Skin epidermis (tissue), 12 donors: ENCODE measurements at regions not wholly inside any gene's neighbourhood (a gene's known extent, or its start where the extent isn't known, plus 50 kb on each side); places are given as distances from the start of the nearest gene placed in this dataset.
"Not testable (repeated sequence)": the region's sequence is repeated elsewhere in the genome, so short reads cannot be mapped to it uniquely, and the experiment has no call there.

ENCODE experiments used
- H3K27ac ChIP-seq, 21 experiments: fragments of 200-600 bp; sonication (generic) in 11 of 21; one replicate each; pipeline ENCODE4 v1.5.0; 2020; ENCODE audit warnings: mild to moderate bottlenecking in 3 of 21, inconsistent platforms in 2 of 21, moderate library complexity in 2 of 21
- H3K4me3 ChIP-seq, 7 experiments: fragments of 200-600 bp; sonication (generic) in 2 of 7; one replicate each; pipeline ENCODE4 v1.5.0; 2020; ENCODE audit warnings: inconsistent platforms in 2 of 7, mild to moderate bottlenecking in 2 of 7, moderate library complexity in 1 of 7

- peak overlapping the region in 1 of 21 experiments; percentile 15 for H3K27ac ChIP-seq
- H3K4me3 ChIP-seq, result no peak overlapping the region
Observed at GRCh38 chr14:103186909-103187586, 63.8 kb downstream of the TNFAIP2 start.

- Histone ChIP-seq H3K4me3 (no peak overlapping the region), H3K27ac (no peak overlapping the region)
Observed at GRCh38 chr14:103187911-103188310, 64.7 kb downstream of the TNFAIP2 start.

- H3K4me3 ChIP-seq, result peak overlapping the region; percentile 9 to 41 (median 24)
- H3K27ac ChIP-seq, result peak overlapping the region in 4 of 21 experiments; percentile 0 to 39 (median 20)
Observed at GRCh38 chr14:103188810-103189480, 65.7 kb downstream of the TNFAIP2 start.

GRCh38 chr14:103189481-103190470 is 66.5 kb downstream of the TNFAIP2 start:
- Histone ChIP-seq H3K27ac (peak overlapping the region in 2 of 21 experiments; percentile 0 to 29), H3K4me3 (peak overlapping the region in 4 of 7 experiments; percentile 9 to 41 (median 31))

- H3K27ac ChIP-seq, result no peak overlapping the region
- H3K4me3 ChIP-seq, result no peak overlapping the region
Observed at GRCh38 chr14:103190741-103191140, 67.5 kb downstream of the TNFAIP2 start.

GRCh38 chr14:103191844-103192243 is 68.6 kb downstream of the TNFAIP2 start:
- Histone ChIP-seq H3K27ac (peak overlapping the region in 3 of 21 experiments; percentile 3 to 36 (median 31)), H3K4me3 (no peak overlapping the region)

GRCh38 chr14:103192246-103192840 is 69.1 kb downstream of the TNFAIP2 start:
- Histone ChIP-seq H3K27ac (peak overlapping the region in 5 of 21 experiments; percentile 3 to 36 (median 16)), H3K4me3 (no peak overlapping the region)

- H3K27ac ChIP-seq, H3K4me3 ChIP-seq: not testable (repeated sequence)
Observed at GRCh38 chr14:103192861-103193260, 69.6 kb downstream of the TNFAIP2 start.

- H3K27ac ChIP-seq, H3K4me3 ChIP-seq: not testable (repeated sequence)
Observed at GRCh38 chr14:103193491-103193890, 70.2 kb downstream of the TNFAIP2 start.

- H3K4me3 ChIP-seq, result no peak overlapping the region
- peak overlapping the region in 1 of 21 experiments; percentile 16 for H3K27ac ChIP-seq
Observed at GRCh38 chr14:103194256-103195045, 71.2 kb downstream of the TNFAIP2 start.

GRCh38 chr14:103195828-103196615 is 72.8 kb downstream of the TNFAIP2 start:
- Histone ChIP-seq H3K4me3 (no peak overlapping the region), H3K27ac (no peak overlapping the region)

GRCh38 chr14:103196716-103197115 is 73.5 kb downstream of the TNFAIP2 start:
- Histone ChIP-seq H3K4me3 (no peak overlapping the region), H3K27ac (no peak overlapping the region)

GRCh38 chr14:103198131-103199105 is 75.2 kb downstream of the TNFAIP2 start:
- Histone ChIP-seq H3K27ac (peak overlapping the region in 7 of 21 experiments; percentile 18 to 78 (median 44)), H3K4me3 (no peak overlapping the region)

- Histone ChIP-seq H3K4me3 (no peak overlapping the region), H3K27ac (peak overlapping the region in 15 of 21 experiments; percentile 21 to 78 (median 54))
Observed at GRCh38 chr14:103199124-103199523, 75.9 kb downstream of the TNFAIP2 start.

GRCh38 chr14:103201801-103202200 is 78.5 kb downstream of the TNFAIP2 start:
- Histone ChIP-seq H3K4me3 (no peak overlapping the region), H3K27ac (peak overlapping the region in 5 of 21 experiments; percentile 6 to 76 (median 40))

GRCh38 chr14:103204852-103205540 is 81.7 kb downstream of the TNFAIP2 start:
- Histone ChIP-seq H3K27ac (peak overlapping the region in 3 of 21 experiments; percentile 81 to 86 (median 81)), H3K4me3 (no peak overlapping the region)
